MM.1S (cell line): ENCODE measurements at regions not wholly inside any gene's neighbourhood (a gene's known extent, or its start where the extent isn't known, plus 50 kb on each side); places are given as distances from the start of the nearest gene placed in this dataset.

Experiments
- DNase-seq: peaks from one replicate; pipeline ENCODE4 v3.0.0-alpha.2; 2015
- H2AFZ ChIP-seq: fragments of 300-600 bp; sonication (generic); 2 replicates; pipeline ENCODE4 v1.6.0; 2016; ENCODE audit warnings: antibody characterized with exemption, low read length
- H3F3A ChIP-seq: fragments of 300-600 bp; sonication (generic); 2 replicates; pipeline ENCODE4 v1.6.1; 2016; ENCODE audit warnings: mild to moderate bottlenecking, antibody characterized with exemption, low read length, moderate library complexity, mixed read lengths; ENCODE audit not compliant: insufficient read depth
- H3K27ac ChIP-seq: fragments of 300-600 bp; sonication (generic); 2 replicates; pipeline ENCODE4 v1.5.1; 2016; ENCODE audit warnings: mild to moderate bottlenecking, low read length
- H3K27me3 ChIP-seq: fragments of 300-600 bp; sonication (generic); replicated peaks from 2 replicates; pipeline ENCODE4 v1.6.0; 2016; ENCODE audit warnings: low read length; ENCODE audit not compliant: insufficient read depth
- H3K36me3 ChIP-seq: fragments of 300-600 bp; sonication (generic); replicated peaks from 2 replicates; pipeline ENCODE4 v1.6.1; 2016; ENCODE audit warnings: mild to moderate bottlenecking, low read length, mixed read lengths; ENCODE audit not compliant: insufficient read depth
- H3K4me1 ChIP-seq: fragments of 300-600 bp; sonication (generic); 2 replicates; pipeline ENCODE4 v1.6.1; 2016; ENCODE audit warnings: low read length, mixed read lengths
- H3K4me2 ChIP-seq: fragments of 300-600 bp; sonication (generic); 2 replicates; pipeline ENCODE4 v1.6.0; 2016; ENCODE audit warnings: low read depth, low read length
- H3K4me3 ChIP-seq: fragments of 300-600 bp; sonication (generic); 2 replicates; pipeline ENCODE4 v1.5.1; 2016; ENCODE audit warnings: low read length, mixed read lengths
- H3K79me2 ChIP-seq: fragments of 300-600 bp; sonication (generic); 2 replicates; pipeline ENCODE4 v1.6.1; 2016; ENCODE audit warnings: mixed run types, low read length, mixed read lengths
- H3K9ac ChIP-seq: fragments of 300-600 bp; sonication (generic); 2 replicates; pipeline ENCODE4 v1.6.1; 2016; ENCODE audit warnings: low read length, mixed read lengths
- H3K9me2 ChIP-seq: fragments of 300-600 bp; sonication (generic); replicated peaks from 2 replicates; pipeline ENCODE4 v1.6.1; 2016; ENCODE audit warnings: mild to moderate bottlenecking, low read length, mixed read lengths; ENCODE audit not compliant: insufficient read depth
- H3K9me3 ChIP-seq: fragments of 300-600 bp; sonication (generic); replicated peaks from 2 replicates; pipeline ENCODE4 v1.6.1; 2016; ENCODE audit warnings: mild to moderate bottlenecking, low read length, mixed read lengths; ENCODE audit not compliant: insufficient read depth
- H4K20me1 ChIP-seq: fragments of 300-600 bp; sonication (generic); 2 replicates; pipeline ENCODE4 v1.6.1; 2016; ENCODE audit warnings: mild to moderate bottlenecking, low read length, moderate library complexity, mixed read lengths; ENCODE audit not compliant: insufficient read depth
- CTCF ChIP-seq: fragments of 300-600 bp; sonication (generic); IDR thresholded peaks from 2 replicates; pipeline ENCODE4 v1.5.1; 2016; ENCODE audit warnings: antibody characterized with exemption, low read length, mixed read lengths
- EZH2 ChIP-seq: fragments of 300-600 bp; sonication (generic); optimal IDR thresholded peaks from 2 replicates; pipeline ENCODE3; 2017; ENCODE audit warnings: low read depth, mild to moderate bottlenecking, antibody characterized with exemption, low read length, mixed read lengths
- EZH2phosphoT487 ChIP-seq: fragments of 300-600 bp; sonication (generic); IDR thresholded peaks from 2 replicates; pipeline ENCODE4 v1.6.1; 2018; ENCODE audit warnings: antibody characterized with exemption, low read length

GRCh38 chr12:87274594-87275245, 754.5 kb downstream of the C12orf50 start:
- Histone ChIP-seq H3K36me3 (no peaks in the 10 kb centered on the region), H3K4me2 (no peak overlapping the region), H4K20me1 (no peaks in the 10 kb centered on the region), H3F3A (no peaks in the 10 kb centered on the region), H3K9me3 (no peaks in the 10 kb centered on the region), H3K9me2 (no peaks in the 10 kb centered on the region), H3K79me2 (no peaks in the 10 kb centered on the region), H3K27me3 (no peaks in the 10 kb centered on the region), H3K27ac (no peak overlapping the region), H3K4me3 (no peak overlapping the region), H3K9ac (no peak overlapping the region), H2AFZ (no peak overlapping the region), H3K4me1 (no peaks in the 10 kb centered on the region)
- DNase-seq = peak; percentile 32
- TF ChIP-seq EZH2 (no peak), EZH2phosphoT487 (no peak), CTCF (peak; percentile 50)

- Histone ChIP-seq H3K9ac (no peak overlapping the region), H3F3A (no peaks in the 10 kb centered on the region), H3K4me2 (no peak overlapping the region), H3K9me2 (no peaks in the 10 kb centered on the region), H3K27ac (no peak overlapping the region), H3K79me2 (no peaks in the 10 kb centered on the region), H3K27me3 (no peaks in the 10 kb centered on the region), H3K36me3 (no peaks in the 10 kb centered on the region), H4K20me1 (no peaks in the 10 kb centered on the region), H3K9me3 (no peaks in the 10 kb centered on the region), H3K4me3 (no peak overlapping the region), H3K4me1 (no peaks in the 10 kb centered on the region), H2AFZ (no peak overlapping the region)
- no peak for TF ChIP-seq EZH2phosphoT487
- TF ChIP-seq EZH2 = no peak
- TF ChIP-seq CTCF = no peak
- DNase-seq = no peak
These were observed 756.4 kb downstream of the C12orf50 start for GRCh38 chr12:87272851-87273250.

- H3K9me2 ChIP-seq = no peaks in the 10 kb centered on the region
- no peak overlapping the region for H3K27ac ChIP-seq
- H3F3A ChIP-seq = no peaks in the 10 kb centered on the region
- H3K9me3 ChIP-seq = no peaks in the 10 kb centered on the region
- no peak overlapping the region for H3K4me2 ChIP-seq
- DNase-seq = no peak
- TF ChIP-seq EZH2 = no peak
- H3K9ac ChIP-seq = no peak overlapping the region
- no peaks in the 10 kb centered on the region for H4K20me1 ChIP-seq
- no peaks in the 10 kb centered on the region for H3K79me2 ChIP-seq
- H3K36me3 ChIP-seq = no peaks in the 10 kb centered on the region
- no peak overlapping the region for H2AFZ ChIP-seq
- H3K27me3 ChIP-seq = no peaks in the 10 kb centered on the region
- H3K4me3 ChIP-seq = no peak overlapping the region
- H3K4me1 ChIP-seq = no peaks in the 10 kb centered on the region
These were observed 758.3 kb downstream of the C12orf50 start for GRCh38 chr12:87270919-87271318.

GRCh38 chr12:87266305-87266704, 762.9 kb downstream of the C12orf50 start:
- TF ChIP-seq EZH2 (no peak), CTCF (no peak), EZH2phosphoT487 (no peak)
- Histone ChIP-seq H3K79me2 (no peaks in the 10 kb centered on the region), H2AFZ (no peak overlapping the region), H3K27me3 (no peaks in the 10 kb centered on the region), H3F3A (no peaks in the 10 kb centered on the region), H4K20me1 (no peaks in the 10 kb centered on the region), H3K4me3 (no peak overlapping the region), H3K9me2 (no peaks in the 10 kb centered on the region), H3K4me1 (no peaks in the 10 kb centered on the region), H3K9me3 (no peaks in the 10 kb centered on the region), H3K4me2 (no peak overlapping the region), H3K27ac (no peak overlapping the region), H3K36me3 (no peaks in the 10 kb centered on the region), H3K9ac (no peak overlapping the region)
- no peak for DNase-seq
